Stimulated activated CD8-positive, alpha-beta memory T cell treated with anti-CD3 and anti-CD28 coated beads, Interleukin-12 subunit alpha, Interleukin-12 subunit beta, amount 100 ng/mL, for 1 hour (primary cell): ENCODE measurements at regions not wholly inside any gene's neighbourhood (a gene's known extent, or its start where the extent isn't known, plus 50 kb on each side); places are given as distances from the start of the nearest gene placed in this dataset.

ENCODE experiments used
- DNase-seq: peaks from one replicate; pipeline ENCODE4 v3.0.0-alpha.2; 2020; ENCODE audit warnings: low read depth

- no peak for DNase-seq
Observed at GRCh38 chr12:126770188-126770587, 1496.8 kb upstream of the TMEM132C start.

- DNase-seq: peak; percentile 2
Observed at GRCh38 chr12:126772171-126772864, 1494.7 kb upstream of the TMEM132C start.

GRCh38 chr12:126773012-126773411 lies 1494.0 kb upstream of the TMEM132C start:
- DNase-seq: no peak

- no peak for DNase-seq
Observed at GRCh38 chr12:126773491-126773890, 1493.5 kb upstream of the TMEM132C start.

GRCh38 chr12:126776026-126776655 lies 1490.8 kb upstream of the TMEM132C start:
- DNase-seq: no peak

GRCh38 chr12:126780343-126780742 lies 1486.6 kb upstream of the TMEM132C start:
- DNase-seq: no peak

- no peak for DNase-seq
Observed at GRCh38 chr12:126781593-126781992, 1485.4 kb upstream of the TMEM132C start.

- no peak for DNase-seq
Observed at GRCh38 chr12:126782083-126782482, 1484.9 kb upstream of the TMEM132C start.

GRCh38 chr12:126784328-126784921 lies 1482.5 kb upstream of the TMEM132C start:
- DNase-seq: peak; percentile 1

GRCh38 chr12:126789963-126790362 lies 1477.0 kb upstream of the TMEM132C start:
- no peak for DNase-seq

GRCh38 chr12:126791122-126791521 lies 1475.8 kb upstream of the TMEM132C start:
- DNase-seq: no peak

GRCh38 chr12:126792411-126792810 lies 1474.6 kb upstream of the TMEM132C start:
- DNase-seq: no peak

GRCh38 chr12:126797525-126797924 lies 1469.4 kb upstream of the TMEM132C start:
- DNase-seq: no peak

GRCh38 chr12:126798449-126798848 lies 1468.5 kb upstream of the TMEM132C start:
- DNase-seq: no peak

GRCh38 chr12:126807312-126807865 lies 1459.6 kb upstream of the TMEM132C start:
- no peak for DNase-seq

GRCh38 chr12:126811391-126811790 lies 1455.6 kb upstream of the TMEM132C start:
- DNase-seq: no peak

GRCh38 chr12:126819554-126819953 lies 1447.4 kb upstream of the TMEM132C start:
- DNase-seq: no peak

- DNase-seq: no peak
Observed at GRCh38 chr12:126830778-126831680, 1435.9 kb upstream of the TMEM132C start.

GRCh38 chr12:126837697-126838096 lies 1429.3 kb upstream of the TMEM132C start:
- no peak for DNase-seq

GRCh38 chr12:126843915-126844669 lies 1422.9 kb upstream of the TMEM132C start:
- DNase-seq: no peak

- no peak for DNase-seq
Observed at GRCh38 chr12:126847005-126847629, 1419.9 kb upstream of the TMEM132C start.
